K562 (cell line): ENCODE measurements at regions not wholly inside any gene's neighbourhood (a gene's known extent, or its start where the extent isn't known, plus 50 kb on each side); places are given as distances from the start of the nearest gene placed in this dataset.

Source experiments
- ATAC-seq: fragments of 200-7000 bp; cut with Tn5 transposase; 3 replicates; pipeline ENCODE4 v1.9.1; 2020; ENCODE audit warnings: moderate library complexity
- BruUV-seq: library from RNA; stranded (reverse); fragments of 400-500 nt; replicated peaks from 2 replicates; lab custom pipeline; 2021; lab: Mats Ljungman, UMichigan
- CTCF ChIA-PET: fragments of 300-600 bp; formaldehyde crosslinking; extraction: SDS; loops from one replicate; lab custom pipeline; 2021; ENCODE audit warnings: low intra/inter-chr PET ratio; lab: Yijun Ruan, JAX
- POLR2A ChIA-PET: fragments of 300-600, 350-650 bp; sonication (Branson Sonifier 250); formaldehyde crosslinking; extraction: SDS; loops from one replicate; lab custom pipeline; 2021; ENCODE audit warnings: antibody characterized with exemption, inconsistent platforms; lab: Yijun Ruan, JAX
- DNase-seq, 4 experiments: peaks; one replicate each; pipeline versions ENCODE4 v3.0.0 to v3.0.0-alpha.2; 2011 to 2018; ENCODE audit warnings: low spot score in 3 of 4, mixed read lengths in 3 of 4; ENCODE audit errors: extremely low read depth in 1 of 4
- FAIRE-seq: peaks from 2 replicates; lab custom pipeline; 2011; peaks lifted over from hg19 to GRCh38; lab: Jason Lieb, UNC
- H2AFZ ChIP-seq: 2 replicates; pipeline ENCODE4 v1.6.0; 2011; ENCODE audit warnings: low read depth, low read length, control low read depth, inconsistent platforms
- H3K27ac ChIP-seq: fragments of 200-600 bp; 3 replicates; pipeline ENCODE4 v1.8.0; 2011; ENCODE audit warnings: low read depth, mild to moderate bottlenecking, control low read depth, inconsistent platforms, low read length, moderate library complexity, mixed read lengths; ENCODE audit errors: extremely low read depth
- H3K27me3 ChIP-seq, 2 experiments: fragments of 300-600 bp in 1 of 2; 2 replicates in 1 of 2; 3 replicates in 1 of 2; pipeline versions ENCODE4 v1.6.0 to v1.8.0; 2011; ENCODE audit warnings: inconsistent platforms in 2 of 2, low read length in 2 of 2, mild to moderate bottlenecking in 1 of 2, mixed read lengths in 1 of 2, moderate library complexity in 1 of 2; ENCODE audit not compliant: control insufficient read depth in 2 of 2, insufficient read depth in 2 of 2
- H3K36me3 ChIP-seq: fragments of 300-600 bp; 3 replicates; pipeline ENCODE4 v1.8.0; 2011; ENCODE audit warnings: mild to moderate bottlenecking, low read length, inconsistent platforms; ENCODE audit not compliant: control insufficient read depth, insufficient read depth
- H3K4me1 ChIP-seq, 2 experiments: fragments of 200-600 bp in 1 of 2; replicated peaks in 1 of 2; 2 replicates in 1 of 2; 3 replicates in 1 of 2; pipeline versions ENCODE4 v1.5.1 to v1.8.0; 2011; ENCODE audit warnings: inconsistent platforms in 2 of 2, low read length in 2 of 2, mild to moderate bottlenecking in 1 of 2, mixed read lengths in 1 of 2, moderate library complexity in 1 of 2; ENCODE audit not compliant: control insufficient read depth in 2 of 2, insufficient read depth in 2 of 2
- H3K4me2 ChIP-seq: 2 replicates; pipeline ENCODE4 v1.6.1; 2011; ENCODE audit warnings: low read length, control low read depth, inconsistent platforms, mixed read lengths; ENCODE audit not compliant: insufficient read depth
- H3K4me3 ChIP-seq: fragments of 200-600 bp; sonication (generic), shearing (Covaris generic); 2 replicates; pipeline ENCODE4 v1.5.1; 2016; ENCODE audit warnings: control low read depth, inconsistent platforms
- H3K79me2 ChIP-seq: fragments of 200-600 bp; 3 replicates; pipeline ENCODE4 v1.8.0; 2011; ENCODE audit warnings: low read length, inconsistent platforms; ENCODE audit not compliant: control insufficient read depth, insufficient read depth
- H3K9ac ChIP-seq, 2 experiments: 2 replicates each; pipeline versions ENCODE4 v1.6.0 to v1.6.1; 2011; ENCODE audit warnings: low read depth in 2 of 2, low read length in 2 of 2, control low read depth in 1 of 2, inconsistent platforms in 1 of 2, mild to moderate bottlenecking in 1 of 2, mixed read lengths in 1 of 2; ENCODE audit not compliant: insufficient read depth in 1 of 2
- H3K9me1 ChIP-seq: one replicate; pipeline ENCODE4 v1.6.0; 2011; ENCODE audit warnings: inconsistent platforms, mild to moderate bottlenecking, low read length, moderate library complexity; ENCODE audit not compliant: control insufficient read depth, insufficient read depth
- H3K9me3 ChIP-seq: replicated peaks from 2 replicates; pipeline ENCODE4 v1.5.1; 2011; ENCODE audit warnings: low read depth, low read length, inconsistent platforms; ENCODE audit not compliant: control insufficient read depth, insufficient read depth
- H4K20me1 ChIP-seq: replicated peaks from 2 replicates; pipeline ENCODE4 v1.6.1; 2011; ENCODE audit warnings: low read length, inconsistent platforms, mixed read lengths; ENCODE audit not compliant: control insufficient read depth, insufficient read depth
- BCL6 ChIP-seq: fragments of 250-450 bp; sonication (Bioruptor Pico); IDR thresholded peaks from 2 replicates; pipeline ENCODE4 v1.4.0; 2020
- FOXP1 ChIP-seq: sonication (generic); formaldehyde crosslinking; IDR thresholded peaks from 2 replicates; pipeline ENCODE4 v1.8.0; 2022; ENCODE audit warnings: mild to moderate bottlenecking, missing genetic modification reagents
- GTF2A2 ChIP-seq: IDR thresholded peaks from 2 replicates; pipeline ENCODE4 v1.6.1; 2016; ENCODE audit warnings: mild to moderate bottlenecking, missing genetic modification characterization, missing compliant biosample characterization
- KDM5B ChIP-seq: fragments of 200-600 bp; sonication (generic); IDR thresholded peaks from 2 replicates; pipeline ENCODE4 v1.6.1; 2012; ENCODE audit warnings: low read depth, mild to moderate bottlenecking, moderate library complexity, low read length, control low read depth, inconsistent platforms; ENCODE audit not compliant: insufficient replicate concordance
- RBM15 ChIP-seq: fragments of 200-400 bp; formaldehyde crosslinking; IDR thresholded peaks from 2 replicates; pipeline ENCODE4 v1.6.1; 2018; ENCODE audit warnings: mild to moderate bottlenecking, low read length, moderate library complexity; ENCODE audit not compliant: insufficient read depth
- U2AF1 ChIP-seq: fragments of 200-400 bp; formaldehyde crosslinking; optimal IDR thresholded peaks from 2 replicates; pipeline ENCODE3; 2017; ENCODE audit warnings: mild to moderate bottlenecking, low read depth, low read length, moderate library complexity
- ZBTB17 ChIP-seq: fragments of 450-650 bp; formaldehyde crosslinking; IDR thresholded peaks from 2 replicates; pipeline ENCODE4 v1.4.0; 2020; ENCODE audit warnings: mild to moderate bottlenecking
- ZNF140 ChIP-seq: fragments of 250-450 bp; sonication (Bioruptor Pico); IDR thresholded peaks from 2 replicates; pipeline ENCODE4 v1.8.0; 2021; ENCODE audit warnings: moderate library complexity, mild to moderate bottlenecking, inconsistent platforms
- ZNF324 ChIP-seq: fragments of 250-450 bp; sonication (Bioruptor Pico); IDR thresholded peaks from 2 replicates; pipeline ENCODE4 v1.4.0; 2020; ENCODE audit warnings: mild to moderate bottlenecking
- WGBS: fragments of 100-300 bp; shearing (Covaris generic); methylation state at CpG from one replicate; pipeline ENCODE4 v1.1.6; 2016; ENCODE audit warnings: low coverage, mixed read lengths; ENCODE audit not compliant: insufficient coverage; ENCODE audit errors: missing lambda C conversion rate; 5-methylcytosine and 5-hydroxymethylcytosine counted together
- in situ Hi-C: fragments of 300-500 bp; cut with MboI; formaldehyde crosslinking; loops from 4 replicates; pipeline ENCODE4 v1.15.0; 2018; ENCODE audit warnings: inconsistent platforms, mixed read lengths
- intact Hi-C: fragments of 100-400 bp; cut with micrococcal nuclease; formaldehyde crosslinking; loops from 2 replicates; pipeline ENCODE4 v1.14.2; 2022
- TF ChIP-seq, protein P1 (sequence below): sonication (generic); formaldehyde crosslinking; IDR thresholded peaks from 2 replicates; pipeline ENCODE4 v1.8.0; 2022; ENCODE audit warnings: mild to moderate bottlenecking, missing genetic modification reagents
- TF ChIP-seq, protein P2 (sequence below), 3 experiments: fragments of 200-800 bp in 1 of 3; fragments of 250-450 bp in 1 of 3; fragments of 450-650 bp in 1 of 3; sonication (Bioruptor Pico) in 1 of 3; sonication (Bioruptor generic) in 1 of 3; formaldehyde crosslinking in 1 of 3; IDR thresholded peaks; 2 replicates each; pipeline versions ENCODE4 v1.6.1 to v1.8.0; 2016 to 2022; ENCODE audit warnings: mild to moderate bottlenecking in 2 of 3, missing genetic modification characterization in 2 of 3, missing compliant biosample characterization in 1 of 3, moderate library complexity in 1 of 3
- TF ChIP-seq, protein P3 (sequence below): fragments of 450-650 bp; IDR thresholded peaks from 2 replicates; pipeline ENCODE4 v1.6.1; 2017; ENCODE audit warnings: mild to moderate bottlenecking, moderate library complexity
- TF ChIP-seq, protein P4 (sequence below), 2 experiments: fragments of 450-650 bp in 1 of 2; sonication (generic) in 1 of 2; formaldehyde crosslinking; conservative IDR thresholded peaks; 2 replicates each; pipeline versions ENCODE4 v1.4.0 to v1.8.1; 2020 to 2022; ENCODE audit warnings: mild to moderate bottlenecking in 1 of 2, missing genetic modification reagents in 1 of 2

- TF ChIP-seq KDM5B, result no peak
Measured at GRCh38 chr16:86374603-86375130, 135.7 kb upstream of the FOXF1 start (continued).

DNA sequence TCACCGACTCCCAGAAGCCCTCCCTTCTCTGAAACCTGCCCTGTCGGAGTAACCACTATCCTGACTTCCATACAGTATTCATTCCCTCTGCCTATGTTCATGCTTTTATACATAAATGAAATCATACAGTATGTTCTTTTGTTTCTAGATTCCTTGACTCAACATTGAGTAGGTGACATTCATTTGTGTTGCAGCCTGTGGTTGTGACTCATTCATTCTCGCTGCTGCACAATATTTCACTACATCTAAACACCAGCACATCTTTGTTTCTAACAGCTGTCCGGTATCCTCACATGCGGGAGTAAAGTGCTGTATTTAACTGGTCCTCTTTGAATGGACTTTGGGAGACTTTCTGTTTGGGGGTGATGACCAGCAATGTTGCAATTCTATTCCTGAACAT lies 135.0 kb upstream of the FOXF1 start:
- FAIRE-seq, result no peak
- no peak for ATAC-seq
- Histone ChIP-seq H3K4me3 (no peak overlapping the region), H3K4me1 (no peaks in the 10 kb centered on the region), H3K27ac (no peak overlapping the region), H3K9ac (no peak overlapping the region), H4K20me1 (no peaks in the 10 kb centered on the region; the same call in 1 of the 2 replicates), H3K79me2 (no peaks in the 10 kb centered on the region), H3K4me2 (no peak overlapping the region), H3K36me3 (no peaks in the 10 kb centered on the region), H2AFZ (no peak overlapping the region), H3K9me1 (no peaks in the 10 kb centered on the region), H3K27me3 (peaks cover 18 to 63% of the 10 kb centered on the region in 2 experiments; a peak in 3 of 5 replicates), H3K9me3 (no peaks in the 10 kb centered on the region; the same call in 1 of the 2 replicates)
- in situ Hi-C loops, result no loop called here
- 0% methylated on average over 5 of the region's 5 CpGs for WGBS
- no TSS peak for BruUV-seq
- intact Hi-C loops, result no loop called here
- CTCF ChIA-PET, result no interaction called here
- POLR2A ChIA-PET, result interaction anchor here (0.8 kb wide), 1 partner anchor 14 kb away, joined by 3 read pairs; no protein-coding TSS in a partner anchor
- DNase-seq, result no peak
- TF ChIP-seq ZNF140 (CRISPR knock-in tag) (no peak), BCL6 (CRISPR knock-in tag) (no peak), FOXP1 (CRISPR knock-in tag) (no peak), ZBTB17 (CRISPR knock-in tag) (no peak), U2AF1 (no peak), GTF2A2 (no peak), ZNF324 (CRISPR knock-in tag) (no peak), RBM15 (no peak)
- TF ChIP-seq, protein P1, sequence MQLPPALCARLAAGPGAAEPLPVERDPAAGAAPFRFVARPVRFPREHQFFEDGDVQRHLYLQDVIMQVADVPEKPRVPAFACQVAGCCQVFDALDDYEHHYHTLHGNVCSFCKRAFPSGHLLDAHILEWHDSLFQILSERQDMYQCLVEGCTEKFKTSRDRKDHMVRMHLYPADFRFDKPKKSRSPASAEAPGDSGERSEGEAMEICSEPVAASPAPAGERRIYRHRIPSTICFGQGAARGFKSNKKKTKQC, result no peak
- TF ChIP-seq, protein P2, sequence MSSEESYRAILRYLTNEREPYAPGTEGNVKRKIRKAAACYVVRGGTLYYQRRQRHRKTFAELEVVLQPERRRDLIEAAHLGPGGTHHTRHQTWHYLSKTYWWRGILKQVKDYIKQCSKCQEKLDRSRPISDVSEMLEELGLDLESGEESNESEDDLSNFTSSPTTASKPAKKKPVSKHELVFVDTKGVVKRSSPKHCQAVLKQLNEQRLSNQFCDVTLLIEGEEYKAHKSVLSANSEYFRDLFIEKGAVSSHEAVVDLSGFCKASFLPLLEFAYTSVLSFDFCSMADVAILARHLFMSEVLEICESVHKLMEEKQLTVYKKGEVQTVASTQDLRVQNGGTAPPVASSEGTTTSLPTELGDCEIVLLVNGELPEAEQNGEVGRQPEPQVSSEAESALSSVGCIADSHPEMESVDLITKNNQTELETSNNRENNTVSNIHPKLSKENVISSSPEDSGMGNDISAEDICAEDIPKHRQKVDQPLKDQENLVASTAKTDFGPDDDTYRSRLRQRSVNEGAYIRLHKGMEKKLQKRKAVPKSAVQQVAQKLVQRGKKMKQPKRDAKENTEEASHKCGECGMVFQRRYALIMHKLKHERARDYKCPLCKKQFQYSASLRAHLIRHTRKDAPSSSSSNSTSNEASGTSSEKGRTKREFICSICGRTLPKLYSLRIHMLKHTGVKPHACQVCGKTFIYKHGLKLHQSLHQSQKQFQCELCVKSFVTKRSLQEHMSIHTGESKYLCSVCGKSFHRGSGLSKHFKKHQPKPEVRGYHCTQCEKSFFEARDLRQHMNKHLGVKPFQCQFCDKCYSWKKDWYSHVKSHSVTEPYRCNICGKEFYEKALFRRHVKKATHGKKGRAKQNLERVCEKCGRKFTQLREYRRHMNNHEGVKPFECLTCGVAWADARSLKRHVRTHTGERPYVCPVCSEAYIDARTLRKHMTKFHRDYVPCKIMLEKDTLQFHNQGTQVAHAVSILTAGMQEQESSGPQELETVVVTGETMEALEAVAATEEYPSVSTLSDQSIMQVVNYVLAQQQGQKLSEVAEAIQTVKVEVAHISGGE (CRISPR knock-in tag; IDR thresholded peaks at IDR 0.05), result no peak
- TF ChIP-seq, protein P3, sequence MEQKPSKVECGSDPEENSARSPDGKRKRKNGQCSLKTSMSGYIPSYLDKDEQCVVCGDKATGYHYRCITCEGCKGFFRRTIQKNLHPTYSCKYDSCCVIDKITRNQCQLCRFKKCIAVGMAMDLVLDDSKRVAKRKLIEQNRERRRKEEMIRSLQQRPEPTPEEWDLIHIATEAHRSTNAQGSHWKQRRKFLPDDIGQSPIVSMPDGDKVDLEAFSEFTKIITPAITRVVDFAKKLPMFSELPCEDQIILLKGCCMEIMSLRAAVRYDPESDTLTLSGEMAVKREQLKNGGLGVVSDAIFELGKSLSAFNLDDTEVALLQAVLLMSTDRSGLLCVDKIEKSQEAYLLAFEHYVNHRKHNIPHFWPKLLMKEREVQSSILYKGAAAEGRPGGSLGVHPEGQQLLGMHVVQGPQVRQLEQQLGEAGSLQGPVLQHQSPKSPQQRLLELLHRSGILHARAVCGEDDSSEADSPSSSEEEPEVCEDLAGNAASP, result no peak
- TF ChIP-seq, protein P4, sequence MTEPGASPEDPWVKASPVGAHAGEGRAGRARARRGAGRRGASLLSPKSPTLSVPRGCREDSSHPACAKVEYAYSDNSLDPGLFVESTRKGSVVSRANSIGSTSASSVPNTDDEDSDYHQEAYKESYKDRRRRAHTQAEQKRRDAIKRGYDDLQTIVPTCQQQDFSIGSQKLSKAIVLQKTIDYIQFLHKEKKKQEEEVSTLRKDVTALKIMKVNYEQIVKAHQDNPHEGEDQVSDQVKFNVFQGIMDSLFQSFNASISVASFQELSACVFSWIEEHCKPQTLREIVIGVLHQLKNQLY (CRISPR knock-in tag; conservative IDR thresholded peaks at IDR 0.05), result no peak
